WTC11 (cell line): ENCODE measurements at regions not wholly inside any gene's neighbourhood (a gene's known extent, or its start where the extent isn't known, plus 50 kb on each side); places are given as distances from the start of the nearest gene placed in this dataset.
"Not testable (repeated sequence)": the region's sequence is repeated elsewhere in the genome, so short reads cannot be mapped to it uniquely, and the experiment has no call there.

Source experiments
- ATAC-seq: fragments of 200-7000 bp; cut with Tn5 transposase; 2 replicates; pipeline ENCODE4 v1.10.0; 2021; ENCODE audit warnings: mild to moderate bottlenecking, moderate library complexity
- CTCF ChIA-PET: fragments of 300-600 bp; sonication (Branson Sonifier 250); formaldehyde crosslinking; loops from one replicate; lab custom pipeline; 2021; ENCODE audit warnings: antibody characterized with exemption; lab: Charles Lee
- POLR2A ChIA-PET: fragments of 350-600 bp; sonication (Branson Sonifier 250); formaldehyde crosslinking; loops from one replicate; lab custom pipeline; 2021; ENCODE audit warnings: antibody characterized with exemption; lab: Charles Lee
- DNase-seq: peaks from one replicate; pipeline ENCODE4 v3.0.0; 2021; ENCODE audit warnings: low spot score
- H3K27ac Mint-ChIP-seq: 2 replicates; pipeline ENCODE4 v1.8.0; 2021; ENCODE audit warnings: mixed read lengths
- H3K27me3 Mint-ChIP-seq: 2 replicates; pipeline ENCODE4 v1.8.0; 2021; ENCODE audit warnings: low read depth, mild to moderate bottlenecking, moderate library complexity, mixed read lengths
- H3K36me3 Mint-ChIP-seq: 2 replicates; pipeline ENCODE4 v1.8.0; 2021; ENCODE audit warnings: mixed read lengths
- H3K4me1 Mint-ChIP-seq: 2 replicates; pipeline ENCODE4 v1.8.0; 2022; ENCODE audit warnings: mixed read lengths
- H3K4me3 Mint-ChIP-seq: 2 replicates; pipeline ENCODE4 v1.8.0; 2021; ENCODE audit warnings: mild to moderate bottlenecking, moderate library complexity, mixed read lengths
- H3K9me3 Mint-ChIP-seq: 2 replicates; pipeline ENCODE4 v1.8.0; 2021; ENCODE audit warnings: mixed read lengths
- AR ChIP-seq: fragments of 250-450 bp; sonication (Bioruptor Pico); IDR thresholded peaks from 2 replicates; pipeline ENCODE4 v1.9.0; 2021; ENCODE audit warnings: mild to moderate bottlenecking
- ATF1 ChIP-seq: sonication (generic); formaldehyde crosslinking; IDR thresholded peaks from 2 replicates; pipeline ENCODE4 v1.8.1; 2023; ENCODE audit warnings: mild to moderate bottlenecking, moderate library complexity, missing genetic modification reagents
- E2F4 ChIP-seq: sonication (generic); formaldehyde crosslinking; IDR thresholded peaks from 2 replicates; pipeline ENCODE4 v1.8.1; 2022; ENCODE audit warnings: low read depth, mild to moderate bottlenecking, moderate library complexity, missing genetic modification reagents, borderline replicate concordance
- ELF4 ChIP-seq: sonication (generic); formaldehyde crosslinking; IDR thresholded peaks from 2 replicates; pipeline ENCODE4 v1.8.1; 2022; ENCODE audit warnings: low read depth, mild to moderate bottlenecking, moderate library complexity, missing genetic modification reagents
- HMGXB4 ChIP-seq: sonication (generic); formaldehyde crosslinking; IDR thresholded peaks from 2 replicates; pipeline ENCODE4 v1.8.1; 2023; ENCODE audit warnings: mild to moderate bottlenecking, moderate library complexity, missing genetic modification reagents
- JAZF1 ChIP-seq: fragments of 250-450 bp; sonication (Bioruptor Pico); IDR thresholded peaks from 2 replicates; pipeline ENCODE4 v1.9.0; 2021; ENCODE audit warnings: moderate library complexity, mild to moderate bottlenecking, inconsistent platforms
- MYBL2 ChIP-seq: sonication (generic); formaldehyde crosslinking; IDR thresholded peaks from 2 replicates; pipeline ENCODE4 v1.8.1; 2023; ENCODE audit warnings: mild to moderate bottlenecking, moderate library complexity, missing genetic modification reagents
- NFYB ChIP-seq: sonication (generic); formaldehyde crosslinking; conservative IDR thresholded peaks from 2 replicates; pipeline ENCODE4 v1.8.0; 2022; ENCODE audit warnings: low read depth, missing genetic modification reagents
- PRDM15 ChIP-seq: sonication (generic); formaldehyde crosslinking; IDR thresholded peaks from 2 replicates; pipeline ENCODE4 v1.8.0; 2022; ENCODE audit warnings: missing genetic modification reagents
- RELA ChIP-seq: sonication (generic); formaldehyde crosslinking; IDR thresholded peaks from 2 replicates; pipeline ENCODE4 v1.8.1; 2022; ENCODE audit warnings: missing genetic modification reagents, mild to moderate bottlenecking, borderline replicate concordance
- TCF7 ChIP-seq: sonication (generic); formaldehyde crosslinking; IDR thresholded peaks from 2 replicates; pipeline ENCODE4 v1.8.0; 2022; ENCODE audit warnings: mild to moderate bottlenecking, low read depth, missing genetic modification reagents, moderate library complexity
- USF1 ChIP-seq: sonication (generic); formaldehyde crosslinking; IDR thresholded peaks from 2 replicates; pipeline ENCODE4 v1.8.0; 2022; ENCODE audit warnings: mild to moderate bottlenecking, missing genetic modification reagents
- ZBTB21 ChIP-seq: sonication (generic); formaldehyde crosslinking; IDR thresholded peaks from 2 replicates; pipeline ENCODE4 v1.8.1; 2023; ENCODE audit warnings: mild to moderate bottlenecking, missing genetic modification reagents, borderline replicate concordance
- ZMAT4 ChIP-seq: fragments of 250-450 bp; sonication (Bioruptor Pico); IDR thresholded peaks from 2 replicates; pipeline ENCODE4 v1.9.0; 2021; ENCODE audit warnings: mild to moderate bottlenecking
- ZNF281 ChIP-seq: sonication (generic); formaldehyde crosslinking; IDR thresholded peaks from 2 replicates; pipeline ENCODE4 v1.8.0; 2023; ENCODE audit warnings: mild to moderate bottlenecking, missing genetic modification reagents
- ZNF416 ChIP-seq: fragments of 250-450 bp; sonication (Bioruptor Pico); IDR thresholded peaks from 2 replicates; pipeline ENCODE4 v1.9.0; 2021; ENCODE audit warnings: mild to moderate bottlenecking, inconsistent platforms

- no peak for TF ChIP-seq ZNF281
- TF ChIP-seq, all 79 proteins: peak for 0
These were observed 380.0 kb downstream of the GLRX3 start (continued) for GRCh38 chr10:130516141-130516735.

GRCh38 chr10:130518921-130519320 lies 382.7 kb downstream of the GLRX3 start:
- not testable (repeated sequence) for H3K27ac Mint-ChIP-seq
- peaks cover 75% of the 10 kb centered on the region for H3K9me3 Mint-ChIP-seq

GRCh38 chr10:130519791-130520190 lies 383.6 kb downstream of the GLRX3 start:
- no peaks in the 10 kb centered on the region for H3K4me1 Mint-ChIP-seq
- no peak for DNase-seq
- H3K36me3 Mint-ChIP-seq: peaks cover 78% of the 10 kb centered on the region
- ATAC-seq: no peak
- ChIA-PET POLR2A (no interaction called here), CTCF (no interaction called here)
- H3K9me3 Mint-ChIP-seq: peaks cover 76% of the 10 kb centered on the region
- TF ChIP-seq NFYB (CRISPR knock-in tag) (no peak), HMGXB4 (no peak), ZNF416 (CRISPR knock-in tag) (no peak), MYBL2 (no peak), ATF1 (CRISPR knock-in tag) (no peak), RELA (CRISPR knock-in tag) (no peak), E2F4 (CRISPR knock-in tag) (no peak)
- peaks cover 16% of the 10 kb centered on the region for H3K27me3 Mint-ChIP-seq
- no peak overlapping the region for H3K27ac Mint-ChIP-seq
- H3K4me3 Mint-ChIP-seq: no peak overlapping the region

More at GRCh38 chr10:130518921-130519320, 382.7 kb downstream of the GLRX3 start:
- CTCF ChIA-PET, DNase-seq, H3K4me1 Mint-ChIP-seq, POLR2A ChIA-PET, H3K4me3 Mint-ChIP-seq, ATAC-seq: not testable (repeated sequence)
- Mint-ChIP-seq H3K27me3 (peaks cover 19% of the 10 kb centered on the region), H3K36me3 (peaks cover 77% of the 10 kb centered on the region)

GRCh38 chr10:130531312-130531711 lies 395.1 kb downstream of the GLRX3 start:
- ATAC-seq: no peak
- peaks cover 8% of the 10 kb centered on the region for H3K27me3 Mint-ChIP-seq
- POLR2A ChIA-PET: no interaction called here
- no peak for DNase-seq
- H3K4me3 Mint-ChIP-seq: no peak overlapping the region
- CTCF ChIA-PET: no interaction called here
- H3K4me1 Mint-ChIP-seq: no peaks in the 10 kb centered on the region
- H3K27ac Mint-ChIP-seq: no peak overlapping the region
- peaks cover 64% of the 10 kb centered on the region for H3K36me3 Mint-ChIP-seq
- H3K9me3 Mint-ChIP-seq: peaks cover 79% of the 10 kb centered on the region
- TF ChIP-seq ELF4 (CRISPR knock-in tag) (no peak), USF1 (CRISPR knock-in tag) (no peak), AR (no peak), RELA (CRISPR knock-in tag) (no peak), JAZF1 (CRISPR knock-in tag) (no peak), PRDM15 (CRISPR knock-in tag) (no peak), ZMAT4 (no peak), TCF7 (CRISPR knock-in tag) (no peak), ZBTB21 (CRISPR knock-in tag) (no peak)
